IMR-90 (cell line): ENCODE measurements at regions not wholly inside any gene's neighbourhood (a gene's known extent, or its start where the extent isn't known, plus 50 kb on each side); places are given as distances from the start of the nearest gene placed in this dataset.

ENCODE experiments used
- ATAC-seq: fragments of 200-7000 bp; cut with Tn5 transposase; 2 replicates; pipeline ENCODE4 v1.9.1; 2020; ENCODE audit warnings: low read depth, mild to moderate bottlenecking, moderate library complexity
- BruUV-seq: library from RNA; stranded (reverse); fragments of 400-500 nt; replicated peaks from 2 replicates; lab custom pipeline; 2021; lab: Mats Ljungman, UMichigan
- CTCF ChIA-PET: fragments of 300-600 bp; formaldehyde crosslinking; extraction: SDS; loops from one replicate; lab custom pipeline; 2021; ENCODE audit warnings: antibody characterized with exemption; lab: Yijun Ruan, JAX
- POLR2A ChIA-PET: fragments of 300-600 bp; sonication (Branson Sonifier 250); formaldehyde crosslinking; loops from one replicate; lab custom pipeline; 2022; ENCODE audit warnings: antibody characterized with exemption; ENCODE audit not compliant: unreplicated experiment; lab: Charles Lee
- DNase-seq: peaks from one replicate; pipeline ENCODE4 v3.0.0; 2013
- H2AFZ ChIP-seq: replicated peaks from 2 replicates; pipeline ENCODE3; 2013; ENCODE audit warnings: low read length, mild to moderate bottlenecking; ENCODE audit not compliant: poor library complexity
- H2AK5ac ChIP-seq: 2 replicates; pipeline ENCODE4 v1.6.1; 2013; ENCODE audit warnings: low read depth, low read length, inconsistent platforms
- H2AK9ac ChIP-seq: replicated peaks from 2 replicates; pipeline ENCODE3; 2013; ENCODE audit warnings: mild to moderate bottlenecking, low read depth, low read length, moderate library complexity; ENCODE audit not compliant: poor library complexity
- H2BK120ac ChIP-seq: 2 replicates; pipeline ENCODE4 v1.6.1; 2013; ENCODE audit warnings: low read depth, low read length, inconsistent platforms
- H2BK15ac ChIP-seq: 3 replicates; pipeline ENCODE4 v1.6.1; 2013; ENCODE audit warnings: low read depth, low read length, inconsistent platforms
- H2BK20ac ChIP-seq: 2 replicates; pipeline ENCODE4 v1.6.1; 2013; ENCODE audit warnings: low read depth, mild to moderate bottlenecking, inconsistent platforms, low read length, moderate library complexity
- H2BK5ac ChIP-seq: 2 replicates; pipeline ENCODE4 v1.6.1; 2013; ENCODE audit warnings: mild to moderate bottlenecking, low read depth, low read length, inconsistent platforms; ENCODE audit not compliant: poor library complexity, severe bottlenecking
- H3K14ac ChIP-seq: replicated peaks from 2 replicates; pipeline ENCODE4 v1.6.1; 2013; ENCODE audit warnings: low read depth, low read length, inconsistent platforms
- H3K18ac ChIP-seq: 2 replicates; pipeline ENCODE4 v1.6.1; 2013; ENCODE audit warnings: low read depth, low read length, control low read depth
- H3K23ac ChIP-seq: 2 replicates; pipeline ENCODE4 v1.6.1; 2013; ENCODE audit warnings: low read depth, low read length, inconsistent platforms
- H3K27ac ChIP-seq: 2 replicates; pipeline ENCODE4 v1.5.1; 2013; ENCODE audit warnings: mild to moderate bottlenecking, control low read depth, low read length; ENCODE audit not compliant: insufficient read depth
- H3K27me3 ChIP-seq: 2 replicates; pipeline ENCODE4 v1.6.1; 2013; ENCODE audit warnings: low read length; ENCODE audit not compliant: control insufficient read depth, insufficient read depth
- H3K36me3 ChIP-seq: 2 replicates; pipeline ENCODE4 v1.6.1; 2013; ENCODE audit warnings: low read length, mixed read lengths; ENCODE audit not compliant: control insufficient read depth, insufficient read depth
- H3K4ac ChIP-seq: 2 replicates; pipeline ENCODE4 v1.6.1; 2013; ENCODE audit warnings: low read depth, low read length, inconsistent platforms
- H3K4me1 ChIP-seq: 2 replicates; pipeline ENCODE4 v1.6.1; 2013; ENCODE audit warnings: low read length, mixed read lengths; ENCODE audit not compliant: control insufficient read depth, insufficient read depth
- H3K4me2 ChIP-seq: 2 replicates; pipeline ENCODE4 v1.6.1; 2013; ENCODE audit warnings: low read depth, mild to moderate bottlenecking, control low read depth, low read length, moderate library complexity
- H3K4me3 ChIP-seq: 2 replicates; pipeline ENCODE4 v1.5.1; 2013; ENCODE audit warnings: low read depth, mild to moderate bottlenecking, control low read depth, low read length, moderate library complexity; ENCODE audit not compliant: insufficient read depth
- H3K56ac ChIP-seq: 2 replicates; pipeline ENCODE4 v1.6.1; 2013; ENCODE audit warnings: low read length, inconsistent platforms; ENCODE audit not compliant: insufficient read depth; ENCODE audit errors: extremely low read depth
- H3K79me1 ChIP-seq, 2 experiments: 2 replicates each; pipeline ENCODE4 v1.6.1; 2013; ENCODE audit warnings: low read length in 2 of 2, inconsistent platforms in 1 of 2, low read depth in 1 of 2
- H3K9ac ChIP-seq: 2 replicates; pipeline ENCODE4 v1.6.1; 2013; ENCODE audit warnings: low read depth, low read length, control low read depth
- H3K9me1 ChIP-seq: 2 replicates; pipeline ENCODE4 v1.6.1; 2013; ENCODE audit warnings: low read length, inconsistent platforms; ENCODE audit not compliant: insufficient read depth
- H3K9me3 ChIP-seq: 2 replicates; pipeline ENCODE4 v1.6.1; 2013; ENCODE audit warnings: low read length; ENCODE audit not compliant: control insufficient read depth, insufficient read depth
- H4K20me1 ChIP-seq: 2 replicates; pipeline ENCODE4 v1.6.1; 2013; ENCODE audit warnings: low read length, inconsistent platforms; ENCODE audit not compliant: insufficient read depth
- H4K5ac ChIP-seq: 2 replicates; pipeline ENCODE4 v1.6.1; 2013; ENCODE audit warnings: mild to moderate bottlenecking, low read depth, low read length, control low read depth
- H4K8ac ChIP-seq, 2 experiments: 2 replicates each; pipeline ENCODE4 v1.6.1; 2013; ENCODE audit warnings: low read depth in 2 of 2, low read length in 2 of 2, control low read depth in 1 of 2, inconsistent platforms in 1 of 2
- H4K91ac ChIP-seq: 2 replicates; pipeline ENCODE4 v1.6.1; 2013; ENCODE audit warnings: low read depth, low read length, inconsistent platforms; ENCODE audit not compliant: insufficient read depth
- BHLHE40 ChIP-seq: fragments of 150-350 bp; IDR thresholded peaks from 2 replicates; pipeline ENCODE4 v1.6.1; 2016; ENCODE audit warnings: mild to moderate bottlenecking, low read depth, low read length
- CEBPB ChIP-seq: IDR thresholded peaks from 2 replicates; pipeline ENCODE4 v1.6.1; 2012; ENCODE audit warnings: low read depth, low read length, improper control_type of control experiment
- WGBS, 2 experiments: methylation state at CpG; one replicate each; pipeline versions ENCODE4 v1.1.5 to v1.1.7; 2013; ENCODE audit warnings: missing lambda C conversion rate in 2 of 2; ENCODE audit not compliant: insufficient read length in 1 of 2; ENCODE audit errors: extremely low coverage in 2 of 2; 5-methylcytosine and 5-hydroxymethylcytosine counted together
- dilution Hi-C: fragments of 300-500 bp; cut with HindIII; formaldehyde crosslinking; loops from one replicate; pipeline ENCODE4 v1.14.3; 2018; ENCODE audit warnings: low sequenced_read_pairs; ENCODE audit not compliant: unreplicated experiment
- in situ Hi-C: fragments of 300-500 bp; cut with MboI; formaldehyde crosslinking; loops from 3 replicates; pipeline ENCODE4 v1.14.3; 2019; ENCODE audit warnings: low sequenced_read_pairs, inconsistent platforms, mixed read lengths
- intact Hi-C: fragments of 100-400 bp; cut with micrococcal nuclease; formaldehyde crosslinking; loops from 2 replicates; pipeline ENCODE4 v1.10.0; 2022

GRCh38 chr13:76703621-76704288 lies 182.4 kb downstream of the KCTD12 start:
- peak overlapping the region; percentile 33; the same call in 1 of the 2 replicates for H3K18ac ChIP-seq
- WGBS, 2 experiments = no CpG with 5 or more reads among the region's 2 CpGs
- peak overlapping the region; percentile 91; the same call in 1 of the 2 replicates for H2BK20ac ChIP-seq
- H3K4me3 ChIP-seq = no peak overlapping the region
- peak; percentile 38 for DNase-seq
- H3K14ac ChIP-seq = peak overlapping the region; percentile 95; the same call in 1 of the 2 replicates
- no peaks in the 10 kb centered on the region for H3K9me1 ChIP-seq
- intact Hi-C loops (no loop called here), dilution Hi-C loops (no loop called here), in situ Hi-C loops (loop anchor here (25.0 kb wide), 1 partner anchor 1016 kb away; no protein-coding TSS in a partner anchor)
- peak overlapping the region; percentile 30; the same call in 1 of the 2 replicates for H3K4ac ChIP-seq
- H4K5ac ChIP-seq = no peak overlapping the region; the same call in 1 of the 2 replicates
- no peaks in the 10 kb centered on the region for H3K79me1 ChIP-seq
- peak overlapping the region; percentile 1 for H2BK5ac ChIP-seq
- no TSS peak for BruUV-seq
- no peak overlapping the region for H3K27ac ChIP-seq
- H4K91ac ChIP-seq = no peak overlapping the region
- no peaks in the 10 kb centered on the region for H3K27me3 ChIP-seq
- H2AFZ ChIP-seq = no peak overlapping the region
- H2AK5ac ChIP-seq = no peak overlapping the region
- peak overlapping the region; percentile 88 for H2BK120ac ChIP-seq
- 0 out of 2 replicates have a peak, but pooled peaks have one; percentile 21 for TF ChIP-seq BHLHE40
- no peak for TF ChIP-seq CEBPB
- no peak overlapping the region for H3K56ac ChIP-seq
- no peak overlapping the region for H3K9ac ChIP-seq
- peak overlapping the region; percentile 75; the same call in 1 of the 3 replicates for H2BK15ac ChIP-seq
- no peaks in the 10 kb centered on the region for H3K9me3 ChIP-seq
- peak; percentile 59 for ATAC-seq
- no peak overlapping the region for H2AK9ac ChIP-seq
- H3K36me3 ChIP-seq = no peaks in the 10 kb centered on the region
- ChIA-PET POLR2A (no interaction called here), CTCF (interaction anchor here (0.5 to 0.7 kb wide), 3 partner anchors 11 to 911 kb away, joined by 3 to 7 read pairs (median 3); no protein-coding TSS in a partner anchor)
- H3K4me1 ChIP-seq = peaks cover 13% of the 10 kb centered on the region
- H3K23ac ChIP-seq = no peak overlapping the region
- H3K4me2 ChIP-seq = no peak overlapping the region
- no peaks in the 10 kb centered on the region for H4K20me1 ChIP-seq
- peak overlapping the region in 1 of 2 experiments; percentile 76; a peak in 1 of 4 replicates for H4K8ac ChIP-seq
